HG03045 (cell line): ENCODE measurements at regions not wholly inside any gene's neighbourhood (a gene's known extent, or its start where the extent isn't known, plus 50 kb on each side); places are given as distances from the start of the nearest gene placed in this dataset.

Experiments used
- ATAC-seq: cut with Tn5 transposase; IDR thresholded peaks from one replicate; pipeline ENCODE4 v1.9.1; 2021; ENCODE audit warnings: mild to moderate bottlenecking, moderate library complexity; ENCODE audit not compliant: unreplicated experiment

DNA sequence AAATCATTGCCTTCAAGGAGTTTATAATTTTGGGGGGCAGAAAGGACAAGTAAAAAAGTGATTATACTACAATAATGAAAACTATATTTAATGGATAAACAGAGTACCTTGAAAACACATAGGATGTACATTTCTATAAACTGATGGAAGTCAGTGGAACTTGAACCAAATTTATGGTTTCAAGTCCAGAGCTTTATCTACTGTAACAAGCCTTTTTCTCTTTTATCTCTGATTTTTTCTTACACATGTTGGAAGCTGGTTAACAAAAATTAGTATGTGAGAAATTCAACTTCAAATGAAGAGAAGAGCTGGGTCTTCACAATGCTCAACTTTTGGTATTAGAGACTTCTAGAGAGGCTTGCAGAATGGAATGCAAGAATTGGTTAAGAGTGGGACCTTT lies 393.6 kb downstream of the LMO7 start:
- no peak for ATAC-seq

DNA sequence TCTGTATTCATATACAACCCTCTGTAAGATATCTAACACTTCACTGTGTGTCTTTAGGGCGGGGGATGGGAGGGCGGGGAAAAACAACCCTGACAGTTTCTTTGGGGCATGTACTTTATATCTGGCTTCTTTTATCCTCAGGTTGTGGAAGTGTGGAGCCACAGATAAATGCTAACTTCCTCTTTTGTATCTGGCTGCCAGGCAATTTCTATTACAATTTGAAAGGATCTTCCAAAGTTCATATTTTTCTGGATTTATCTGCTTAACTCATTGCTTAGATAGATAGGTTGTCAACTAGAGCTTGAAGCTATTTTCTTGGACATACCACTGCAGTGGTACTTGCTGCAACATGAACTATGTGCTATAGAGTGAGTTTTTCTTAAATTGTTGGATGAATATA lies 393.0 kb downstream of the LMO7 start:
- ATAC-seq = no peak

DNA sequence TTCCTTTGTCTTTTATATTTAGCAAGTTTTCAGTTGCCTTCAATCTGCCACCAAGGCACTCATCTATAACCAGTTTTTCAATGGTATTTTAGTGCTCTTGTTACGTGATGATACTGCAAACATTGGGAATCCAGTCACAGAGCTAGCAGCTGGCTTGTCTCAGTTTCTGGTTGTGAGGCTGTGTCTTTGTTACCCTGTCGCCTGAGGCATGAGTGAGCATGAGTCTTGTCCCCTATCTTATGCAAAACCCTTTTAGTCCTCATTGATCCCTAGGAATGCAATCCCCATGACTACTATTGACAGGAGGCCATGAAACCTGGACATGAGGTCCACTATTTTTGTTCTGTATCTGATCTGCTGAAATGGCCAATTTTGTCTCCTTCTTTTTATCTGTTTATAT lies 391.0 kb downstream of the LMO7 start:
- ATAC-seq = no peak

DNA sequence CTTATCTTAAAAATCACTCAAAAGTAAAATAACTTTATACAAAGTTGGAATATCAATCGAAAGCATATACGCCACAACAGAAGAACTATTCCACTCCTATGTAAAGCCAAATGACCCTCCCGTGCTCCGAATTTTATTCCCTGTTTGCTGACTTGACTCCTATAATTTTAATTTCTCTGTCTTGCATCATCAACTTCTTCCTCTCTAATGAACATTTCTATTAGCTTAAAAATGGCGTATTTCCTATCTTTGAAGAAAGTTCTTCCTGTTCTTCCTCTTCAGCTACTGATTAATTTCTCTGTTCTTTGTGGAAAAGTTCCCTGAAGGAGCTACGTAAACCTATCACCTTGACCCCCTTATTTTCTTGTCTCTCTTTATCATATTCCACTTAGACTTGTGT lies 389.3 kb downstream of the LMO7 start:
- ATAC-seq = no peak

DNA sequence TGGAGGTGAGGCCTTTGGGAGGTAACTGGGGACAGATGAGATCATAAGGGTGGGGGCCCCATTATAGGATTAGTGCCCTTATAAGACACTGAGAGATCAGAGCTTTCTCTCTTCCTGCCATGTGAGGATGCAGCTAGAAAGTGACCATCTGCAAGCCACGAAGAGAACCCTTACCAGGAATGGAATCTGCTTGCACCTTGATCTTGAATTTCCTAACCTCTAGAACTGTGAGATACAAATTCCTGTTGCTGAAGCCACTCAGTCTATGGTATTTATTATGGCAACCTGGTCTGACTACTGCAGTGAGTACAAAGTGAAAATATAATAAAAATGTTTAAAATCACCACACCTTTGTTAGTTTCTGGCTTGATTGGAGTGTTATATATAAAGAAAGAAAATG lies 388.0 kb downstream of the LMO7 start:
- no peak for ATAC-seq

DNA sequence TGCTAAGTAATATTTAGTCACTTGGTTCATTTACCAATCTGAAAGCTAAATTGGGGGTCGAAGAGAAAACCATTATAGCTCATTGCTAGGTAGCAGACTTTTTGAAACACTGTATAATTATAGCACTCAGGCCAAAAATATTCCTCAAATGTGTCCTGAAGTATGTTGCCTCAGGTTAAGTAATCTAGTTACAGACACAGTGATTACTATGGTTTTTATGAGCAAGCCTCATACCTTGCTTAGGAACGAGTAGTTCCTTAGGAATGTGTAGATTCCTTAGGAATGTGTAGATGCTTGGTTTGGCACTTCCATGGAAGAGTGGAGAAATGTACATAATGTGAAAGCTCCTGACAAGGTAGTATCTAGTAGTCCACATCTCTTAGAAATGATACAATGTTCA lies 387.5 kb downstream of the LMO7 start:
- ATAC-seq = no peak

DNA sequence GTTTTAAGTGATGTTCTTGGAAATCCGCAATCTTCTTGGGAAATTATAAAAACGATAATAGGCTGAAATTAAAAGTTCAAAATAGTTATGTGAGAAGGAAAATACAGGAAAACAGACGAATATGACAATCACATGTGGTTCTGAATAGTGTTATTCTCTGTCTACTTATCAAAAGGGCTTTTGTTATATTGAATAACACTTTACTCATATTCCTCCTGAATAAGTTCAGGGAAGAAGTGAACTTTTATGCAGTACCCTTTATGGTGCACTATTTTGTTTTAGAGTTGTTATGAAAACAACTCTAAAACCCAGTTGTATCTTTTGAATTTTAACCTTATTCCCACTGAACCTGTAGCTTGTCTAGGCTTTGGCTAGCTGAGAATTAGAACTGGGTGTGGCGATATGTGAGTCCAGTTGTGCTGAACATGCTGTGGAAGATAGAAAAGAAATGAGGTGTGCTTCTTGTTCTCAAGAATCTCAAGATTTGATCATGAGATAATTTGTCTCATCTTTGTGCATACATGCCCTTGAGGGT lies 384.4 kb downstream of the LMO7 start:
- no peak for ATAC-seq

DNA sequence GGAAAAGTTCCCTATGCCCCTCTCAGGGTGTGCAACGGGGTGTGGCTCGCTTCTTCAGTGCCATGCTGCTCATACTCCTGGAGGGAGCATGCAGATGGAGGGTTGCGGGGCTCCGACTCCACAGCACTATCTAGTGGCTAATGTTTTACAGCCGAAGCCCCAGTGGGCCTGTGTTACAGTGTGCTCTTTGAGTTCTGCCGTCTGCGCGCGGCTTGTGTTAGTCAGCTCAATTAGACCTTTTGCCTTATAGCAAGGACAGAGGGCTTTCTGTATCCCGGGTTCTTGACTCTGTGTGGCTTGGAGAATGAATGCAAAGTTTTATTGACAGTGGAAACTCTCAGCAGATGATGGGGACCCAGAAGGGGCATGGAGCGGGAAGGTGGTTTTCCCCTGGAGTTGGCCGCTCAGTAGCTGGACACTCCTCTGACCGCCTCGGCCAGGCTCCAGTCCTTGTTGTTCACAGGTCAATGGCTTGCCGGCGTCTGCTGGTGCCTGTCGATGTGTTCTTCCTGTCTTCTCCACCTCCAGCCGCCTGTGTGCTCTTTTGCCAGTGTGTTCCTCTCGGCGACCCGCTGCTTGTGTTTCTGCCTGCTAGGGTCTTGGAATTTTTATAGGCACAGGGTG lies 383.4 kb downstream of the LMO7 start:
- ATAC-seq = no peak

DNA sequence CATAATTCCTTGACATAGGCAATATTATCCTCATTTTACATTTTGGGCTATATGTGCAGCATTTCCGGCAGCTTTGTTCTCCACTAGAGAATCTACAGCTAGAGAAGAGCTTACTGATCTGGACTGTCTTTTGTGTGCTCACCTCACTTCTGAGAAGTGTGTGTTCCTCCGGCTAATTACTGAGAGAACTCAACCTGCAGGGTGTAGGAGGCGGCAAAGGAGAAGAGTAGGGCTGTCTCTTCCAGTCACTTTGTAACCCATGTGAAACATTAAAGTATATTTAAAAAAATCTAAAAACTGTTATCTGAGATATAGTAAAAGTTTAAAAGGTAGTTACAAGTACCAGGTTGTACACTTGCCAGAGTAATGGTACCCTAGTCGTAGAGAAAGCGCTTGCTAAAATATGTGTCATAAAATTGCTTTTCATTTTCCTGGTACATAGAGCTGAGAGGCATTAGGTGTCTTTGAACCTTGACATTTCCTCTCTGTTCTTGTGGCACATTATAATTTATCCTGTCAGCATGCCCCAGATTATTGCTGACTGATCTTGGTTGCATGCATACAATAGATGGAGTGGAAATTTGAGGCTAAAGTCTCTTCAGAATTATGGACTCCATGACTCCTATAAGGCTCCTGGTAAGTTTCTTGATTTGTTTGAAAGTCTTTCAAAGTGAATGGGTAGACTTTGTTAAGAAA lies 381.9 kb downstream of the LMO7 start:
- no peak for ATAC-seq

DNA sequence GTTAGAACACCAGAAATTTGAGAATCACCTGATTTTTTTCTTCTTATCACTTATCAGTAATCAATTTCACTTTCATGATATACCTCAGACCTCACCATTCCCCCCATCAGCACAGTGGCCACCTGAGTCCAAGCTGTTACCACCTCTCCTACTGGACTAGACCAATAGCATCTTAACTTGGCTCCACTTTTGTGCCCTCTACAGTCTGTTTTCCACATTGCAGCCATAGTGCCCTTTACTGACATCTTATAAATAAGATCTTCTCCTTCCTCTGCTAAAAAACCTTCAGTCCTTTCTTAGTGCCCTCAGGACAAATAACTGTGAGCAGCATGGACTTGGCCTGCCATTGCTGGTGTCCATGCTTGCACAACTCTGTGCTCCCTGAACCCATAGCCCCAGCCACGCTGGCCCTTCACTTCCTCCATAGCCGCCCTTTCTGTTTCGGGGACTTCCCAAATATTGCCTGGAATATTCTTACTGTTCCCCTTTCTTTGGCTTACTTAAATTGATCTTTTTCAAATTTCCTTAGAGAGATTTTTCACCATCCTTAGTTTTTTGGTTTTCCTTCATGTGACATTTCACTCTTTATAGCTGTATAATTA lies 380.8 kb downstream of the LMO7 start:
- peak; percentile 69 for ATAC-seq

DNA sequence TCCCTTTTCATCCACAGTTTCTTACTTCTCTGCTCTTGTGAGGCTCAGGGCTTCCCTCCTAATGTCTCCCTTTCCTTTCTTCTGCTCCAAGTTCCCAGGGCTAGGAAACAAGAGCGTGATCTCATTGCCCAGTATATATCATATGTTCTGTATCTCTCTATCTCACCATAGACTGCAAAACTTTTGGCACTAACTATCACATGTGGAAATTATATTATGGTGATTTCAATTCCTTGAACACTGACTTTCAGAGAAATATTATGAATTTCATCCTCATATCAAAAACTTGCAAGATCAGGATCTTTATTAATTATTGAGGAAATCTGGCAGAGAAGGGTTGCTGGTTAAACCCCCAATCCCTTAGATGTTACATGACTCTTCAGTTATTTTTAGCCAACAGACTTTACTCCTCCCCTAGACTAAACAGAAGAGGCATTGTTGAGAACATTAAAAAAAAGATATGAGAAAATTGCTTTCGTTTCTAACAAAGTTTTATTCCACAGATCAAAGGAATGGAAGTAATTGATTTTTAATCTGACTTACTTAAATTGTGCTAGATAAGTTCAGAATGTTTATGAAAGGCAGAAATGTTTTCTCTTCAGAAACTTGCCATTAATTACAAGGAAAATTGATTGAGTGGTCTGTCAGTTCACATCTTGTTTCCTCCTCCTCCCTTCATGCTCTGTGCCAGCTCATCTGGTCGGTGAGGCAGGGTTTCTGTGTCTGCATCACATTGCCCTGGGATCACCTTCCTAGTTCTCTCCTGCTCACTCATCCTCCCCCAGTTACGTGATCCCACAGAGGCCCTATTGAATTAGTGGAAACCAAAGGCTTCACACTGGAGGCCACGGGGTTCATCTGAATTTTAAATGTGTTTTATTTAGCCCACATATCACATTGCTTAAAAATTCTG lies 378.5 kb downstream of the LMO7 start:
- no peak for ATAC-seq

DNA sequence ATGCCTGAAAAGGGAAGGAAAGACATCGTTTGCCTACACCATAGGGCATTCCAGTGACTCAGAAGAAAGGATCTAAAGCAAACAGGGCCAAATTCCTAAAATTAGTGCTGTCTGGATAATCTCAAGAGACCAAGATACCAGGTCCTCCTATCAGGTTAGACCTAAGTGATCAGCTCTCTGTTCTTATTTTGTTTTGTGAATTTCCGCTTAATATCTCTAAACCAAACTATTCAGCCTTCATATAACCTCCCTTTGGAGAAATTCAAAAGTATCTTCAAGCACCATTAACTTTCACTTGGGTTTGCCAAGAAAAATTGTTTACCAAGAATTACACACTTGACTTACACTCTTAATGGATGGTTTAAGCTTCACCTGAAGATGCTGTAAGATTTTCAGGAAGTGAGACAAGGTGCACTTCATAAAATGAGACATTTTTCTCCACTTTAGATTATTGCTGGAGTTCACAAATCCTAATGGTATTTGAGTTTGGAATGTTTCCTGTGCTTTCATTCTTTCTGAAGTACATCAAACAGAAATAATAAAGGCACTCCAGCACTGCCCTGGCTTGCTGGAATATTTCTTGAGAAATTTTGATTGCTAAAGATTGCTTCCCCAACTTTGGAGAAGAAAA lies 376.1 kb downstream of the LMO7 start:
- no peak for ATAC-seq

DNA sequence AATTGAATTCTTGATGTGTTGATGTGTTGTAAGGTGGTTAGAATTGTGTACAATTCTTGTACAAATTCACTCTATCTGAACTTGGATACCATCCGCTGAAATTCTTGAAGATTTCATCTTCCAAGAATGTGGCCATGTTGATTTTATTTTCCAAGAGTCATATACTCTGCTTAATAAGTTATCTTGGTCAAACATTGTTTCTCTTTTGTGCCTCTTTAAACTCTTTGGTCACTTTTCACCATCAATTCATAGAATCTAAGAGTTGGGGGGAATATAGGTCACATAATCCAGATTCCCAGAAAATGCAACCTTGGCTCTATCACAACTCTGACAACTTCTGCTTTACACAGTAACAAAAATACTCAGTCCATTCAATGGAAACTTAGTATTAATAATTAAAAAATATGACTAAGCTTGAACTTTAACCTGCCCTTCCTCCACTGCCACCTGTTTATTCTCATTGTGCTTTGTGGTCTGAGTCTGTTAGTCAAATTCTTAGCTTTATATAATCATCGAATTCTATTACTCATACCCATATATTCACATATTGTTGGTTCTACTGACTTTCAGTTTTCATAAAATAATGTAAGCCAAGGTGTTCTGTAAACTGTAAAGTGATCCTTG lies 373.2 kb downstream of the LMO7 start:
- ATAC-seq = no peak

DNA sequence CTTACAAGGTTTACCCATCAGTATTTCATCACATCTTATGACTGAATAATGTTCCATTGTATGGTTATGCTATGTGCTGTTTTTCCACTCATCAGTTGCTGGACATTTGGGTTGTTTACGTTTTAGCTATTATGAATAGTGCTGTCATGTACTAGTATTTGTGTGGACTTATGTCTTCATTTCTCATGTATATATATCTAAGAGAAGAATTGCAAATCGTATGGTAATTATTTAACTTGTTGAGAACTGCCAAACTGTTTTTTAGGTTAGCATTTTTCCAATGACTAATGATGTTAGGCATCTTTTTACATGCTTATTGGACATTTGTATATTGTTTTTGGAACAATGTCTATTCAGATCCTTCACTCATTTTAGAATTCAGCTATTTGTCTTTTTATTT lies 368.3 kb downstream of the LMO7 start:
- no peak for ATAC-seq

DNA sequence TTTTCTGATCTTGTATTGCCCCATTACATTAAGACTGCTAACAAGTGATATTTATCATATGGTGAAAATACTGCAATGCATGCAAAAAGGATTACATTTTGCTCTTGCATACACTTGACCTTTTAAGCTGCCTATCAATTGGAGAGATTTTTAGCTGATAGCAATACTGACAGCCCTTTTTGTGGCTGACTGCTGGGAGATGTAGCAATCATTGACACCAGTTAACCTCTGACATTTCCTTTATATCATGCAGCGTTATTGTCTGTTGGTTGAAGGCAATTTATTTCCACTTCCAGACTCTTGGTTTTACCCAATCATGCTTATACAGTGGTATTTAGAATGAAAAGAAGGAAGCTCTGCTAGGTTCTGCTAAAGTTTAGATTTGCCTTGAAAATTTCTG lies 364.0 kb downstream of the LMO7 start:
- no peak for ATAC-seq

DNA sequence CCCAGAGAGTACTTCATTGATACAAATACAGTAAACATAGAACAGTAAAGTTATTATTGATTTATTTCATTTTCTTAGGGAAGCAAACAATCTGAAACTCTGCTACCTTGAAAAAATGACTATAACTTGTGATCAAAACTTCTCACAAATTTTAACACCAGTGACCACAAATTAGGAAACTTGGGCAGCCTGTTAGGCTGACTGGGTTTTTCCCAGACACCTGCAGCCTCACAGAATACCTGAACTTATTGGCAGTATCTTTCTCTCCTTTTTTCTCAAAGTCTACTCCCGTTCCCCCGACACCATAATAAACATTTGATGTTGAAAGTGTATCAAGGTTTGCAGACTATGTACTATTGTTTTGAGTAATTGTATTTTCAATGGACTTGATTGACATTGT lies 360.5 kb downstream of the LMO7 start:
- no peak for ATAC-seq

DNA sequence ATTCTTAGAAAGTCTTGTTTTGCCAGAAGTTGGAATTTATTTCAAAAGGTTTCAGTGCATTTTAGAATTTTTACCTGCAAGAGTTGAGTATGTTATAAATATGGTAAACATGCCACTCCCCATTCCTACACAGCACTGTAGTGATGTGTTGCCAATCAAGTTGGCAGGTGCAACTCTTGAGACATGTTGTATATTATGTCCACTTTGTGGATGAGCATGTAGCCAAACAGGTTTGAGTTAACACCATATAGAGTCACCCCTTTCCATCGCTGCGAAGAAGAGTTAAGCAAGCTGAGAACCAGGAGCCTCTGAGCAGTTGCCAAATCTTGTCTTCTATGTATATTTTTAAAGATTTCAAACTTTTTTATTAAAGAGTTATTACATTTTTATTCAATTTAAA lies 359.8 kb downstream of the LMO7 start:
- ATAC-seq = no peak

DNA sequence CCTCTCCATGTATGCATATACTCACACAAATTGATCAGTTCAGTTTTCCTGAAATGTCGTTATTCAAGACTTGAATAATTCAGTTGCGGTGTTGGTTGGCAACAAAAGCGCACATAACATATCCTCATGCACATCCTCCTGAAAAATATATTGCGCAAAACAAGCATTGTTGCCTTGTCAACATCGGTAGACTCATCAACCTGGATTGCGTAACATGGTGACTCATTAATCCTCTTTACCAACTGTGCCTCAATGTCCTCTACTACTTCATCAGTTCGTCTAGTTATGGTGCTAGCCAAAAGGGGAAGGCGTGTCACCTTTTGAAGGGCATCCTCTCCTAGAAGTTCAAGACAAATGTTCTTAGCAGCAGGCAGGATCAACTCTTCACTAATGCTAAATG lies 357.7 kb downstream of the LMO7 start:
- no peak for ATAC-seq

DNA sequence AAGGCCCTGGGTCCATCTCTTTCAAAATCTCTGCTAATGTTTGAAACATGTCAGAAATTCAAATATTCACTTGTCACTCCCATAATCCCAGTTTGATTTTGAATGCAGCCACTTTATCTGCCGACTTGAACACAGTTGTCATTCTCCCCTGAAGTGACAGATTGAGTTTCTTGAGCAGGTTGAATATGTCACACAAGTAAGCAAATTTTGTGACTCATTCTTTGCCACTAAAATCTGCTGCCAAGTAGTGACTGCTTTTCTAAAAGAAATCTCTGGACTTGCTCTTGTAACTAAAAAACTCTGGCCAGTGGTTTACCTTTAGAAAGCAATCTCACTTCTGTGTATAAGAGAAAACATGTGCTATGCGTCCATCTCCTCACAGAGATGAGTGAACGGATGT lies 357.1 kb downstream of the LMO7 start:
- ATAC-seq = no peak

DNA sequence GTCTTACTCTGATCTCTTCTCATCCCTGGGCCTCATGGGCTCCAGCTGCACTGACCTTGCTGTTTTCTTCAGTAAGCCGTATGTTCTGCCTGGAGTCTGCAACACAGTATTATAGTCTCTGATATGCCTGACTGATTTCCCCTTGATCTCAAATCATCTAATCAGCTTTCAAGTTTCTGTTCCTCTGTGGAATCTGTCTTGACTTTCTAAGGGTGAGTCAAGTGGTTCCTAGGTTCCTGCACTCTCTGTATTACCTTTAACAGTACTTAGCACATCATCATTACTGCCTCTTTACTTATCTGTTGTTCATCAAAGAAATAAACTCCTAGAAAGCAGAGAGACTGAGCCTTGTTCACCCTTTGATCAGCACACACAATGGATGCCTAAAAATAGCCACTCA lies 350.7 kb downstream of the LMO7 start:
- ATAC-seq = no peak
